GM21423 (cell line): ENCODE measurements at regions not wholly inside any gene's neighbourhood (a gene's known extent, or its start where the extent isn't known, plus 50 kb on each side); places are given as distances from the start of the nearest gene placed in this dataset.
A peak's percentile ranks its signal among the peaks of the same experiment; 100 is the strongest.
"Not testable (repeated sequence)": the region's sequence is repeated elsewhere in the genome, so short reads cannot be mapped to it uniquely, and the experiment has no call there.

Source experiments
- ATAC-seq: cut with Tn5 transposase; IDR thresholded peaks from one replicate; pipeline ENCODE4 v1.9.1; 2021; ENCODE audit warnings: mild to moderate bottlenecking, moderate library complexity; ENCODE audit not compliant: unreplicated experiment

GRCh38 chr3:170814822-170815221 is 55.2 kb downstream of the RPL22L1 start:
- ATAC-seq, result no peak

DNA sequence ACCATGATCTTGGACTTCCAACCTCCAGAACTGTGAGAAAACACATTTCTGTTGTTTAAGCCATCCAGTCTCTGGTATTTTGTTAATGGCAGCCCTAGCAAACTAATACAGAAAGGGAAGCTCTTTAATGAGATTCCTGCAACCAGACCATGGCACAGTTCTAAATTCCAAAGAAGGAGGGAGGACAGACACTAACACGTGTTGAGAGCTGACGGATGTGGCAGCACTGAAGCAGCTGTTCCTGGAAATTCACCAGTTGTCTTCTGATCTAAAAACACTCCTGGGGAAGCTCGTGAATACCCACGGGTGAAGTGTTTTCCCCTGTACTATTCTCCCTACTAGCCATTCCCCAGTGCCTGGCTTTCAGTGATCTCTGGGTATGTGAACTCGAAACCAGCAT is 56.7 kb downstream of the RPL22L1 start:
- ATAC-seq, result no peak

- peak; percentile 80 for ATAC-seq
These were observed 57.9 kb downstream of the RPL22L1 start for GRCh38 chr3:170811928-170812591.

- no peak for ATAC-seq
These were observed 58.5 kb downstream of the RPL22L1 start for GRCh38 chr3:170811515-170811914.

DNA sequence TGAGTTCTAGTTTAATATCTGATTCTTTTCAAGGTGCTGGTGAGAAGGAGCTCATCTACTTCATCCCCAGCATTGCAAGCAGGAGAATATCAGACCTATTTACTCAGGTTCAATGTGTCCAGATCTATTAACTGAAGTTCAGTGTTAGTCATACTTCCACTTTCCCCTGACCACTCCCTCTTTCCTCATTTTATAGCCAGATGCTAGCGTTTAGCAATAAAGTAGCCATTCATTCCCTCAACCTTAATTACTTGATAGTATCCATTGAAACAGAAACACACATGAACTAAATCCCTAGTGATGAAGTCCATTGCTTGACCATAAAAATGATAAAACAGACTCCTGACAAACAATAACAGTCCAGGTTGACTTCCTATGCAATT is 60.0 kb downstream of the RPL22L1 start:
- no peak for ATAC-seq

- no peak for ATAC-seq
These were observed 60.7 kb downstream of the RPL22L1 start for GRCh38 chr3:170809007-170809974.

- ATAC-seq, result no peak
These were observed 62.0 kb downstream of the RPL22L1 start for GRCh38 chr3:170808041-170808440.

- no peak for ATAC-seq
These were observed 63.3 kb downstream of the RPL22L1 start for GRCh38 chr3:170806676-170807075.

GRCh38 chr3:170806141-170806540 is 63.9 kb downstream of the RPL22L1 start:
- ATAC-seq, result no peak

DNA sequence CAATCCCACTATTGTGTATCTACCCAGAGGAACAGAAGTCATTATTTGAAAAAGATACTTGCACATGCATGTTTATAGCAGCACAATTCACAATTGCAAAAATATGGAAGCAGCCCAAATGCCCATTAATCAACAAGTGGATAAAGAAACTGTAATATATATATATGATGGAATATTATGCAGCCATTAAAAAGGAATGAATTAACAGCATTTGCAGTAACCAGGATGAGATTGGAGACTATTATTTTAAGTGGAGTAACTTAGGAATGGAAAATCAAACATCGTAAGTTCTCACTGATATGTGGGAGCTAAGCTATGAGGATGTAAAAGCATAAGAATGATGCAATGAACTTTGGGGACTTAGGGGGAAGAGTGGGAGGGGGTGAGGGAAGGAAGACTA is 64.7 kb downstream of the RPL22L1 start:
- ATAC-seq, result not testable (repeated sequence)

- not testable (repeated sequence) for ATAC-seq
These were observed 65.4 kb downstream of the RPL22L1 start for GRCh38 chr3:170804634-170805033.

- no peak for ATAC-seq
These were observed 65.9 kb downstream of the RPL22L1 start for GRCh38 chr3:170804078-170804477.

- ATAC-seq, result no peak
These were observed 67.5 kb downstream of the RPL22L1 start for GRCh38 chr3:170802164-170803151.

DNA sequence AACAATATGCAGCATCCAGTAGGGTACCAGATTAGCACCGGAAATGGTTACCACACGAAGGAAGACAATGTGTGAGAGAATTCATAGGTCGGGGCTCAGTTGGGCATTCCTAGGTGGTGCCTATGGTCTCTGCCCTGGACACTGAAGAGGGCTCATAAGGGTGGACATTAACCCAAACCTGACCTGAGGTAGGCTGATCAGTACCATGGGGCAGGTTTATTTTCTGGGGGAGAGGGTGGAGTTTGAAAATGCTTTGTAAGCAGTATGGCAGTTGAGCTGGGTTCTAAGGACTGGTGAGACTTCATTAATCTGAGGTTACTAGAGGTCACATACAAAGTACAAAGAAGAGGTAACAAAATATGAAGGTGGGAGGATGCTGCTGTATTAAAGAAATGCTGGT is 68.4 kb downstream of the RPL22L1 start:
- no peak for ATAC-seq

- ATAC-seq, result not testable (repeated sequence)
These were observed 69.7 kb downstream of the RPL22L1 start for GRCh38 chr3:170800275-170800674.

- no peak for ATAC-seq
These were observed 71.0 kb downstream of the RPL22L1 start for GRCh38 chr3:170799009-170799408.

GRCh38 chr3:170797685-170798084 is 72.3 kb downstream of the RPL22L1 start:
- ATAC-seq, result no peak

GRCh38 chr3:170792471-170792870 is 77.5 kb downstream of the RPL22L1 start:
- no peak for ATAC-seq

DNA sequence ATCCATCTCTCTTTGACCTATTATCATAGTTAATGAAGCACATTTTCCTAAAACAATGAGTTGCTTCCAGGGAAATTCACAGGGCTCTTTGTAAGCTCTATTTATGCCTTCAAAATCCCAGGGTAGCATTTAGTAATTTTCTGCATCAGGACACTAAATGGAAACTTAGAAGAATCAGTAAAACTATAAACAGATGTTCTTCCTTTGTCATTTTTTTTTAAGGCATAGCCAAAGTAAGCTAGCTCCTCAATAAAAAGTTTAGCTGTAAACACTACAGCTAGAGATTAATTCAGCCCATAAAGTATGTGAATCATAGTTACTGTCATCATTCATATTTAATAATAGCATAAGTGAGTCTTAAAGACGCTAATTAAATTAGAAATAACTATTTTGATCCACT is 79.3 kb downstream of the RPL22L1 start:
- no peak for ATAC-seq

DNA sequence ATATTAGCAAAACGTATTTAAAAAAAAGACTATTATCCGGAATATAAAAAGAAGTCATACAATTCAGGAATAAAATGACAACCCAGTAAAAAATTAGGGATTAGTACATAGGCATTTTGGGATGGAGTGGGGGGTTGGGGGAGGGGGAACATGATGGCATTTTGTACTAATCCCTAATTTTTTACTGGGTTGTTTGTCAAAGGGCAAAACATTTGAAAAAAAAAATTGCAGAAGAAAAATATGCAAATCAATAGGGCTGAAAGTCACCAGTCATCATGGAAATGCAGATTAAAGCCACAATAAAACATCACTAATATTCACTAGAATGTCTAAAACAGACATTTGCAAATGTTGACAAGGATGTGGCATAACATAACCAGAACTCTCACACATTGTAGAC is 82.5 kb downstream of the RPL22L1 start:
- ATAC-seq, result no peak

DNA sequence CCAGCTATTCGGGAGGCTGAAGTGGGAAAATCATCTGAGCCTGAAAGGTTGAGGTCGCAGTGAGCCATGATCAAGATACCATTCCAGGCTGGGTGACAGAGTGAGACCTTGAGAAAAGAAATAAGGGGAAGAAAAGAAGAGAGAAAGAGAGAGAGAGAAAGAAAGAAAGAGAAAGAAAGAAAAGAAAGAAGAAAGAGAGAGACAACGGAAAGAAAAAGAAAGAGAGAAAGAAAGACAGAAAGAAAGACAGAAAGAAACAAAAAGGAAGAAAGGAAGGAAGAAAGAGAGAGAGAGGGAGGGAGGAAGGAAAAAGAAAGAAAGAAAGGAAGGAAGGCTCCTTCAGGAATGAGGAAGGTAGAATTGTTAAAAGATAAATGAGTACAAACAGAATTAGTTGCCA is 84.5 kb downstream of the RPL22L1 start:
- ATAC-seq, result no peak
